K562 (cell line): ENCODE measurements at regions not wholly inside any gene's neighbourhood (a gene's known extent, or its start where the extent isn't known, plus 50 kb on each side); places are given as distances from the start of the nearest gene placed in this dataset.

Experiments used
- CREB1 ChIP-seq, 2 experiments: sonication (generic) in 1 of 2; formaldehyde crosslinking in 1 of 2; IDR thresholded peaks; 2 replicates each; pipeline versions ENCODE4 v1.6.1 to v1.8.0; 2012 to 2022; ENCODE audit warnings: inconsistent platforms in 1 of 2, mild to moderate bottlenecking in 1 of 2, missing genetic modification reagents in 1 of 2, moderate library complexity in 1 of 2
- CTCF ChIP-seq, 3 experiments: IDR thresholded peaks in 2 of 3; conservative IDR thresholded peaks in 1 of 3; 2 replicates each; pipeline ENCODE4 v1.5.1; 2011 to 2012; ENCODE audit warnings: low read length in 3 of 3, mild to moderate bottlenecking in 3 of 3, control low read depth in 2 of 3, improper control_type of control experiment in 1 of 3, inconsistent platforms in 1 of 3, low read depth in 1 of 3, mixed read lengths in 1 of 3, moderate library complexity in 1 of 3; ENCODE audit not compliant: insufficient read depth in 2 of 3
- ELF1 ChIP-seq: fragments of 200-800 bp; sonication (Bioruptor generic); IDR thresholded peaks from 2 replicates; pipeline ENCODE4 v1.6.1; 2016; ENCODE audit warnings: missing genetic modification characterization, missing compliant biosample characterization
- POLR2AphosphoS5 ChIP-seq: IDR thresholded peaks from 2 replicates; pipeline ENCODE4 v1.6.1; 2011; ENCODE audit warnings: mild to moderate bottlenecking, low read depth, low read length, moderate library complexity; ENCODE audit not compliant: control insufficient read depth, insufficient read depth
- SETDB1 ChIP-seq: IDR thresholded peaks from one replicate; pipeline ENCODE4 v1.6.1; 2012; ENCODE audit warnings: low read length, control low read depth, inconsistent platforms
- SP1 ChIP-seq: sonication (generic); formaldehyde crosslinking; IDR thresholded peaks from 2 replicates; pipeline ENCODE4 v1.8.1; 2022; ENCODE audit warnings: mild to moderate bottlenecking, missing genetic modification reagents
- ZBTB7A ChIP-seq: IDR thresholded peaks from 2 replicates; pipeline ENCODE4 v1.6.1; 2011; ENCODE audit warnings: low read depth, mild to moderate bottlenecking, low read length, moderate library complexity, borderline replicate concordance; ENCODE audit not compliant: control insufficient read depth
- ZNF146 ChIP-seq: IDR thresholded peaks from one replicate; pipeline ENCODE4 v1.6.1; 2018; ENCODE audit warnings: missing compliant biosample characterization; ENCODE audit not compliant: unreplicated experiment
- TF ChIP-seq, protein P1 (sequence below): fragments of 450-650 bp; formaldehyde crosslinking; IDR thresholded peaks from 2 replicates; pipeline ENCODE4 v1.4.0; 2020; ENCODE audit warnings: mild to moderate bottlenecking

DNA sequence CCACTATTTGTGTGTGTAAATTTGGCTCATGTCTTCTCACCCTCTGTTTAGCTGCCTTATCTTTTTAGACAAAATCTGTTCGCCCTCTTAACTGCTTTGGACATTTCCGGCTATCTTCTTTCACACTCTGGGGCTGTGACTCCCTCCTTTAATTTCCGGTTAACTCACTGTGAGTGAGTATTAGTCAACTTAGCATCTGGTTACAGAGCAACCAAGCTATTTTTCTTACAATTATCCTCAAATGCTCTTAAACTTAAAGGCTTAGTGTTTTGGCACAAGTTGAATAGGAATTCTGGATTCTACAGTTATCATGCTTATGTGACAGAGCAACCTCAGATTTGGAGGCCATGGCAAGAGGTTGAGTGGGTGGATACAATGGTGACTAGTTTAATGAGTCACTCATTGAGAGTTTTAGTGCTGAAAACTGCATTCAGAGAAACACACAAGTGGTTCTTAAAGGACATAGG is 177.6 kb upstream of the SEMA3A start:
- TF ChIP-seq CTCF (IDR thresholded peaks at IDR 0.05 in 2 of 3, conservative IDR thresholded peaks at IDR 0.05 in 1 of 3; ENCODE audit: insufficient read depth in 2 of 3, low read depth in 1 of 3, low read length in 3 of 3) (no peak), ZNF146 (CRISPR knock-in tag) (no peak), POLR2AphosphoS5 (no peak), ZBTB7A (no peak), SETDB1 (no peak), ELF1 (no peak), SP1 (CRISPR knock-in tag) (no peak), CREB1 (IDR thresholded peaks at IDR 0.05) (no peak), CREB1 (CRISPR knock-in tag; IDR thresholded peaks at IDR 0.05) (no peak)
- TF ChIP-seq, protein P1, sequence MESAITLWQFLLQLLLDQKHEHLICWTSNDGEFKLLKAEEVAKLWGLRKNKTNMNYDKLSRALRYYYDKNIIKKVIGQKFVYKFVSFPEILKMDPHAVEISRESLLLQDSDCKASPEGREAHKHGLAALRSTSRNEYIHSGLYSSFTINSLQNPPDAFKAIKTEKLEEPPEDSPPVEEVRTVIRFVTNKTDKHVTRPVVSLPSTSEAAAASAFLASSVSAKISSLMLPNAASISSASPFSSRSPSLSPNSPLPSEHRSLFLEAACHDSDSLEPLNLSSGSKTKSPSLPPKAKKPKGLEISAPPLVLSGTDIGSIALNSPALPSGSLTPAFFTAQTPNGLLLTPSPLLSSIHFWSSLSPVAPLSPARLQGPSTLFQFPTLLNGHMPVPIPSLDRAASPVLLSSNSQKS (CRISPR knock-in tag), result no peak
